ENCODE measurements at regions not wholly inside any gene's neighbourhood (a gene's known extent, or its start where the extent isn't known, plus 50 kb on each side); places are given as distances from the start of the nearest gene placed in this dataset.

DNA sequence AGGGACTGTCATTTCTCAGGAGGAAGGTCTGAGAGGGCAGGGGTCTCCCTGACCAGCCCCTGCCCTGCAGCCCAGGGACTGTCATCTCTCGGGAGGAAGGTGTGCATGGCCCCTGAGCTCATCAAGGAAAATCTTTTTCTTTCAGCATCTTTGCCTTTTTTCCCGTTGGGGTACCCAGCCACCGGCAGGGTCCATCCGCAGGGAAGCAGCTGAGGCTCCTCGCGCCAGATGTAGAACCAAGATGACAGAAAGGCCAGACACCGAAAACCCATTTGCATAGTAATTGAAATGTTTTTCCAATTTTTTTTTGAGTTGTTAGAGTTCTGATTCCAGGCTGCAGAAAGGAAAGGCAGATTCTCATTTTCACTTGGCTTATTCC, 613.9 kb downstream of the TBC1D22A start:
- Mint-ChIP-seq H3K4me3 (no peak overlapping the region), H3K36me3 (ENCODE audit: low read depth) (no peaks in the 10 kb centered on the region), H3K27ac (no peak overlapping the region), H3K9me3 (peaks cover 5% of the 10 kb centered on the region), H3K4me1 (ENCODE audit: low read depth) (no peaks in the 10 kb centered on the region), H3K27me3 (ENCODE audit: low read depth) (peaks cover 2% of the 10 kb centered on the region)
- DNase-seq: no peak
- CTCF ChIA-PET: no interaction called here
- intact Hi-C loops (cut with micrococcal nuclease): no loop called here

- Mint-ChIP-seq H3K4me1 (ENCODE audit: low read depth) (no peaks in the 10 kb centered on the region), H3K9me3 (peaks cover 5% of the 10 kb centered on the region), H3K36me3 (ENCODE audit: low read depth) (no peaks in the 10 kb centered on the region), H3K4me3 (no peak overlapping the region), H3K27ac (no peak overlapping the region), H3K27me3 (ENCODE audit: low read depth) (peaks cover 2% of the 10 kb centered on the region)
- DNase-seq: no peak
- intact Hi-C loops (cut with micrococcal nuclease): no loop called here
- CTCF ChIA-PET: no interaction called here
Observed at GRCh38 chr22:47375621-47376321, 613.3 kb downstream of the TBC1D22A start.

DNA sequence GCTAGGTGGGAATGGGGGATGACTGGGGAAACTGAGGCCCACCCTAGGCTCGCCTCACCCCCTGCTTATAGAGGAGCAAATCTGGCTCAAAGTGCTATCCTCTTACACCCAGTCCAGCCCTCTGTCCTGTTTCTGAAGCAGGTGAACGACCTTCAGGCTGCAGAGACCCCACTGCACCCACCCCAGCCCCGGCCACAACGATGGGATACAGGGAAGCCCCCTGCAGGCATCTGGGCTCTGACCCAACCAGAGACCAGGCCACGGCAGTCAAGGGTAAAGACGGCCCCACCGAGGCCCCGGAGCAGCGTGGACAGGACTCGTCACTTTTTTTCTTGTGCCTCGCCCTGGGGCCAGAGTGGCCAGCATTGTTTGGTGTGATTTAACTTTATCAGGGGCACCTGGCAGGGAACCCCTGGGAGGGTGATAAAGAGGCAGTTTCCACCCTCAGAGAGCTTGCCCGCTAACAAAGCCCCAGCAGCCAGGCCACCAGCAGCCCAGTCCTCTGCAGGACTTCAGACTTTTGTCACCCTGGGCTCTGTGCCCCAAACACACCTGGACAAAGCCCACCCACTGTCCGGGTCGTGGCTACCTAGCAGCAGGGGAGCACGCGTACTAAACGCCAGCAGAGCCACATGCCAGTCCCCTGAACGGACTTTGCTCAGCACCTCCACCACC, 612.6 kb downstream of the TBC1D22A start:
- no peak overlapping the region for H3K27ac Mint-ChIP-seq
- peaks cover 2% of the 10 kb centered on the region for H3K27me3 Mint-ChIP-seq (ENCODE audit: low read depth)
- CTCF ChIA-PET: no interaction called here
- no peaks in the 10 kb centered on the region for H3K4me1 Mint-ChIP-seq (ENCODE audit: low read depth)
- no peaks in the 10 kb centered on the region for H3K36me3 Mint-ChIP-seq (ENCODE audit: low read depth)
- intact Hi-C loops (cut with micrococcal nuclease): no loop called here
- peaks cover 5% of the 10 kb centered on the region for H3K9me3 Mint-ChIP-seq
- H3K4me3 Mint-ChIP-seq: no peak overlapping the region
- no peak for DNase-seq

DNA sequence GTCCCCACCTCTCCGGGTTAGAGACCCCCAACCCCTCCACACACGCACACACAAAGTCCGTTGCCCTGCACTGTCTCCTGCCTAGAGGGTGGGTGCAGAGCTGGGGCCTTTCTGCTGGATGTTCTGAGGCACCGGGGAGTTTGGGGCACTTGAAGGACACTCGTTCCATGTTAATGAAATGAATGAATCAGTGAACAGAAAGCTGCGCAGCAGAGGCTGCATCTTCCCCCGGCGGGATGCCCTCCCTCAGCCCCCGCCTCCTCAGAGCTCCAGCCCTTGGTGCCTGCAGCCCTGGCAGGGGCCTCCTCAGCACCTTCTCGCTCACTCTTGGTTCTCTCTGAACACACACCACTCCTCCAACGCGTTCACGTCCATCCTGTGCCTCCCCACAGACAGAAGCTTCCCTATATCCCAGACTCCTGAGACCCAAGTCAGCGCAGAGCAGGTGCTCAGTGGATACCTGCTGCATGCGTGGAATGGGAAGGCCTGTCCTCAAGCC, 611.9 kb downstream of the TBC1D22A start:
- Mint-ChIP-seq H3K27me3 (ENCODE audit: low read depth) (peaks cover 2% of the 10 kb centered on the region), H3K27ac (no peak overlapping the region), H3K4me1 (ENCODE audit: low read depth) (no peaks in the 10 kb centered on the region), H3K4me3 (no peak overlapping the region), H3K9me3 (peaks cover 5% of the 10 kb centered on the region), H3K36me3 (ENCODE audit: low read depth) (no peaks in the 10 kb centered on the region)
- intact Hi-C loops (cut with micrococcal nuclease): no loop called here
- CTCF ChIA-PET: no interaction called here
- no peak for DNase-seq

GRCh38 chr22:47373648-47374272, 611.3 kb downstream of the TBC1D22A start:
- Mint-ChIP-seq H3K9me3 (peaks cover 4% of the 10 kb centered on the region), H3K4me1 (ENCODE audit: low read depth) (no peaks in the 10 kb centered on the region), H3K27ac (no peak overlapping the region), H3K36me3 (ENCODE audit: low read depth) (no peaks in the 10 kb centered on the region), H3K4me3 (no peak overlapping the region), H3K27me3 (ENCODE audit: low read depth) (peaks cover 2% of the 10 kb centered on the region)
- CTCF ChIA-PET: no interaction called here
- DNase-seq: no peak
- intact Hi-C loops (cut with micrococcal nuclease): no loop called here

DNA sequence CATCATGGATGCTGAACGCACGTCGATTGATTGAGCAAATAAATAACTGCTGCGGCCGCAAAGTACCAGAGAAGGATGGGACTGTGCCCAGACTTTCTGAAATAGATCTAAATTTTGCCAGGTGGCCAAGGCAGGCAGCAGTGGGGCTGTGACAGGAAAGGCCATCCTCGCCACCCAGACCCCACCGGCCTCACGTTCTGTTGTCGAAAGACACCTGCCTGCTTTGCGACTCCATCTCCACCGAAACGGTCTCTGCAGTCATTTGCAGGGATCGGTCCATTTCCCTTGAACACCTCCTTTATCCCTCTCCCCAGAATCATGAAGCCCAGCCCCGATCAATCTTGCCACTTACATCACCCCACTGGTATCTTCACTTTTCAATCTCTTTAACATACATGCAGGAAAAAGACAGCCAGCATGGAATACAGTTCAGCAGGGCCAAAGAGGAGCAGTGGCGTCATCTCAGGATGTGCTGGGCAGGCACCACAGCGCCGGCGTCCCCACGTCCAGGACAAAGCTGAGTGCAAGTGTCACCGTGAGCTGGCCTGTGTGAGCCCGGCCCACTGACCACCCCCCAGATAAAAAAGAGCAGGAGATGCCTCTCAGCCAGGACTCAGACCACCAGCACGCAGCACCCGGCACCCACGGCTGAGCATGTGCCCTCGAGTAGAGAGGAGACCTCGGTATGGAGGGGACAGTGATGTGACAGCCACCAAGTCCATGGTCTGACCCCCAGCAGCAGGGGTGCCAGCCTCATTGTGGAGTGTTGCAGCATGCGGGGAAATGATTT, 610.3 kb downstream of the TBC1D22A start:
- Mint-ChIP-seq H3K27ac (no peak overlapping the region), H3K4me1 (ENCODE audit: low read depth) (no peaks in the 10 kb centered on the region), H3K36me3 (ENCODE audit: low read depth) (no peaks in the 10 kb centered on the region), H3K27me3 (ENCODE audit: low read depth) (peaks cover 2% of the 10 kb centered on the region), H3K9me3 (no peaks in the 10 kb centered on the region), H3K4me3 (no peak overlapping the region)
- no peak for DNase-seq
- intact Hi-C loops (cut with micrococcal nuclease): no loop called here
- CTCF ChIA-PET: no interaction called here

DNA sequence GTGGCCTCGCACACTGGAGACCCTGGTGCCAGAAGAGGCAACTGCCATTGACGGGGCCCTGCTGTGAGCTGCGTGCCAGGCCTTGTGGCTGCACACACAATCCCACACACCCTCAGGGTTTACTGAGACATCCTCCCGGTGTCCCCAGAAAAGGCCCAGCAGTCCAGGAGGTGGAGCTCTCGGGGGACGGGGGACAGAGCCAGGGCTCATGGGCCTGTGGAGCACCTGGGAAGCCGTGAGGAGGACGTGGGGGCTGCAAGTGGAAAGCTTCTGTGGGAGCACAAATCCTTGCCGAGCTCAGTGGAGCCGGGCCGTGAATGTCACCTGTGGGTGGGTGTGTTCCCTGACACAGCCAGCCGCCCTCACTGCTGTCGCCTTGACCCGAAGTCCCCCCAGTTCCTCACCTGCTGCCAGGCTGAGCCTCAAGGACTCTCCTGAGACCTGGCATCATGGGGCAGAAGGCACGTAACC, 609.7 kb downstream of the TBC1D22A start:
- no peaks in the 10 kb centered on the region for H3K4me1 Mint-ChIP-seq (ENCODE audit: low read depth)
- intact Hi-C loops (cut with micrococcal nuclease): no loop called here
- DNase-seq: no peak
- no peak overlapping the region for H3K4me3 Mint-ChIP-seq
- CTCF ChIA-PET: no interaction called here
- no peaks in the 10 kb centered on the region for H3K36me3 Mint-ChIP-seq (ENCODE audit: low read depth)
- H3K27ac Mint-ChIP-seq: no peak overlapping the region
- peaks cover 2% of the 10 kb centered on the region for H3K27me3 Mint-ChIP-seq (ENCODE audit: low read depth)
- no peaks in the 10 kb centered on the region for H3K9me3 Mint-ChIP-seq

DNA sequence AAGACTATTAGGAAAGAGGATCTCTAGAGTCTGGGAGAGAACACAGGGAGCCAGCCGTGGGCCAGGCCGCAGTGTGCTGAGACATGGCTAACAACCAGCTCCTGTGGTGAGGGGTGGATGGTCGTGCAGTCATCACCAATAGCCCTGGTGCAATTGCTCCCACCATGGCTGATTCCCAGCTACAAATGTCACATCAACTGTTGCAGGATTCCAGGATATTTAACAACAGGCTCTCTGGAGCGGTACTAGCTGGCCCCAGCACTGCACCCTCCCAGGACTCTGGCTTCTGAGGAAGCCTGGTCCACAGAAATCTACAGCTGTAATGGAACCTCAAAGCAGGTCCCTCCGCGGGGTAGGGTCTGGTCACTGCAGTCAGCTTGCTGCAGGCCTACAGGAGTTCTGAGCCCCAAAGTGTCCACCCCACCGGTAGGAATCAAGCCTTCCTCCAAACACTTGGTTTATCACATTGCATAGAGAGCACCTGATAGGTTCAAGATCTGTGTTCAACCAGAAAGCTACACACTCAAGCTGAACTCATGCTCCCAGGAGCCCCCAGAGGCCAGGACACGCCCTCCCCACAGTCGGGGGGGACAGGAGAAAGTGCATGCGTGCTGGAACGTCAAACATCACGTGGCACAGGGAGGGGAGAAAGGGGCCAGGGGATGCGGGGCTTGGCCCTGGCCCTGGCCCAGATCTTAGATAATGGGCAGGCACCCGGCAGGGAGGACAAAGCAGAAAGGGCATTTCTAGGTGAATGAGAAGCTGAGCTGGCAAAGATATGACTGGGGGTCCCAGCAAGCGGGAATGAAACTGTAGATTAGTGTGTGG, 609.0 kb downstream of the TBC1D22A start:
- H3K4me3 Mint-ChIP-seq: no peak overlapping the region
- intact Hi-C loops (cut with micrococcal nuclease): no loop called here
- no peaks in the 10 kb centered on the region for H3K4me1 Mint-ChIP-seq (ENCODE audit: low read depth)
- CTCF ChIA-PET: no interaction called here
- H3K27ac Mint-ChIP-seq: no peak overlapping the region
- H3K9me3 Mint-ChIP-seq: no peaks in the 10 kb centered on the region
- no peaks in the 10 kb centered on the region for H3K36me3 Mint-ChIP-seq (ENCODE audit: low read depth)
- peaks cover 2% of the 10 kb centered on the region for H3K27me3 Mint-ChIP-seq (ENCODE audit: low read depth)
- DNase-seq: no peak

GRCh38 chr22:47370448-47371262, 608.2 kb downstream of the TBC1D22A start:
- no peak overlapping the region for H3K27ac Mint-ChIP-seq
- no peaks in the 10 kb centered on the region for H3K4me1 Mint-ChIP-seq (ENCODE audit: low read depth)
- intact Hi-C loops (cut with micrococcal nuclease): no loop called here
- H3K36me3 Mint-ChIP-seq (ENCODE audit: low read depth): no peaks in the 10 kb centered on the region
- no peaks in the 10 kb centered on the region for H3K9me3 Mint-ChIP-seq
- H3K4me3 Mint-ChIP-seq: no peak overlapping the region
- DNase-seq: no peak
- CTCF ChIA-PET: no interaction called here
- H3K27me3 Mint-ChIP-seq (ENCODE audit: low read depth): peaks cover 2% of the 10 kb centered on the region

GRCh38 chr22:47369431-47370015, 607.1 kb downstream of the TBC1D22A start:
- Mint-ChIP-seq H3K9me3 (no peaks in the 10 kb centered on the region), H3K36me3 (ENCODE audit: low read depth) (no peaks in the 10 kb centered on the region), H3K4me1 (ENCODE audit: low read depth) (no peaks in the 10 kb centered on the region), H3K27me3 (ENCODE audit: low read depth) (peaks cover 2% of the 10 kb centered on the region), H3K27ac (no peak overlapping the region), H3K4me3 (no peak overlapping the region)
- intact Hi-C loops (cut with micrococcal nuclease): no loop called here
- no peak for DNase-seq
- CTCF ChIA-PET: no interaction called here

- Mint-ChIP-seq H3K27ac (no peak overlapping the region), H3K4me1 (ENCODE audit: low read depth) (no peaks in the 10 kb centered on the region), H3K27me3 (ENCODE audit: low read depth) (peaks cover 2% of the 10 kb centered on the region), H3K4me3 (no peak overlapping the region), H3K36me3 (ENCODE audit: low read depth) (no peaks in the 10 kb centered on the region), H3K9me3 (peaks cover 3% of the 10 kb centered on the region)
- no peak for DNase-seq
- CTCF ChIA-PET: no interaction called here
- intact Hi-C loops (cut with micrococcal nuclease): no loop called here
Observed at GRCh38 chr22:47369020-47369419, 606.6 kb downstream of the TBC1D22A start.

Data from activated naive CD4-positive, alpha-beta T cell treated with anti-CD3 and anti-CD28 coated beads for 36 hours (primary cell).